Posterior vena cava (tissue), 2 donors: ENCODE measurements at regions not wholly inside any gene's neighbourhood (a gene's known extent, or its start where the extent isn't known, plus 50 kb on each side); places are given as distances from the start of the nearest gene placed in this dataset.

Experiments
- DNase-seq: peaks from one replicate; pipeline ENCODE4 v3.0.0-alpha.2; 2020; ENCODE audit warnings: low spot score
- intact Hi-C, 2 donors: fragments of 100-400 bp; cut with DNase I; formaldehyde crosslinking; loops; one replicate each; pipeline versions ENCODE4 v1.14.1 to v1.14.2; 2022 to 2023
- donor health status: DM: yes; HTN: yes; CAD: no.
- donor health status: DM: yes; HTN: yes; CAD: no.

DNA sequence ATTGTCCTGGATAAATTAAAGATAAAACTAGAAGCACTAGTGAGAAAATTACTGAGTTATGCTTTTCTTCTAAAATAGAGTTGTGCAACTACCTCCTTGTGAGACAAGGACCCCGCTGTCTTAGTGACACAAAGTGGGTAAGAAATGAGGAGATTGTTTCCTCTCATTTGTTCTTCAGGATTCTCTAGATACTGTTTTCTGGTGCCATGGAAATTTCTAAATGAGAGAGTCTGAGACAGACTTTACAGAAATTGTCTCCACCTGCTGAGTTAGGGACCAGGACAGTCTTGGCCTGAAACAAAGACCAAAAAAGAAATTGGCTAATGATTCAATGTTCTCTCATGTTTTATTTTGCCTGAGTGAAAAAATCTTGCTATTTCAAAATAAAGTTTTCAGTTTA lies 427.5 kb downstream of the TUSC7 start:
- no peak for DNase-seq
- intact Hi-C loops, result no loop called here

DNA sequence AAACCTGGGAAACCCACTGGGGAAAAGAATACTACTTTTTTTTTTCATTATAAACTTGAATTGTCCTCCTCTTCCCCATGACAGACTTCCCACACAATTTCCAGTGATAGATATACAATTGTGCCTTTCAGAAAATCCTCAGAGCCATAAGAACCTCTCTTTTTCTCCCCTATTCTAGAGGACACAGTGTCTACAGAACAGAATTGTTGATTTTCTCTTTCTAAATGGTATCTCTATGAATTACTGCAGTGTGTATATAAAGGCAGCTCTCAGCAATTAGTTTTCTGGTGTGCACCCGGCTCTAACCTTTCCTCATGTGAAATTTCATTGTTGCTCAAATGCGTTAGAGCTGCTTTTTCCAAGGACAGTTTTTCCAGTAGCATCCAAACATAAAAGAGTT lies 430.1 kb downstream of the TUSC7 start:
- no peak for DNase-seq
- intact Hi-C loops, result no loop called here

DNA sequence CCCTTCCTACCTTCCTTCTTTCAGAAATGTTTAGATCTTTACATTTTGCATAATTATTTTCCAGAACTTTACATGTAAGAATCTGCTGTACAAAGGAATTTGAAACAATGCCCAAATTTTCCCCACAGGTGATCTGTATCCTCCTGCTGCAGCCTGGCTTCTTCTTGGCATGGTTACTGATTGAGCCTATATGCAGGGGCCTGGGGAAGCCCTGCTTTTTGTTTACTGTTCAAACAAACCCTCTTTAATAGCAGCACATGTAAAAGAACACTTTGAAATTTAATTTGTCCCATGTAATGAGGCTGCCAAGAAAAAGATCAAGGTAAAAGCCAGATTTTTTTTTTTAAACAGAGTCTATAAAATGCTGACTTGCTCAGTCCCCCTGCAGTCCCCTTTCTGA lies 432.2 kb downstream of the TUSC7 start:
- DNase-seq, result no peak
- intact Hi-C loops, result no loop called here

DNA sequence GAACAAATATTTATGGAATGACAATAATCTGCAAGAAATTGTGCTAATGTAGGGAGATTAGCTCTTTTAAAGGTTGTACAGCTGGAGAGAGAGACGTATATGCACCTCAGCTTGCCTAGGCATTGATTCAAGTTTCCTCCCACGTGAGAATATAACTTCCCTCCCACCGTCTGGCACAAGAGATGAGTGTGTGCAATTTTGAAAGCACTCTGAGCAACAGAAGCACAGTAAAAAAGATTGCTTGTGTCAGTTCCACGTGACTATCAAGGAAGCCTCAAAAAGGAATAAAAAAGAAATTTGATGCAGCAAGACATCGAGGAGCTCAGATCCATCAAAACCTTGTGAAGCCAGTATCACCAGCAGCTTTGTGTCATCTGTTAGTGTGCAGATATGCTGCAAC lies 435.3 kb downstream of the TUSC7 start:
- no peak for DNase-seq
- intact Hi-C loops, result no loop called here

DNA sequence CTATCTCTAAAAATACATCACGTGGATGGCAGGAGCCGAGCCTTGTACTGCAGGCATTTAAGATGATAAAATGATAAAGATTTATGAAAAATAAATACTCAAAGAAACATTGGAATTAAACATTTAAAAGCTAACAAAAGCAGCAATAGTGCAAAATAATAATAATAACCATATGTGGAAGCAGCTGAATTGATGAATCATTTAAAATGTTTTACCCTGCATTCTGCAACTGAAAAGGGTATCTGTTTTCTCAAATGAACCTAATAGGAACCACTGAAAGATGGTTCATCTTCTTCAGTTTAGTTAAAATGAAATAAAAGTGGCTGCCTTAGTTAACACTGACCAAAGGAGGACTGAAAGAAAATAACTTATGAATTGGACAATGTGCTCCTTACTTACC lies 436.1 kb downstream of the TUSC7 start:
- intact Hi-C loops, result no loop called here
- no peak for DNase-seq

- intact Hi-C loops, result no loop called here
- no peak for DNase-seq
These were observed 437.0 kb downstream of the TUSC7 start for GRCh38 chr3:117146571-117146970.

GRCh38 chr3:117149584-117149983 lies 440.0 kb downstream of the TUSC7 start:
- no peak for DNase-seq
- intact Hi-C loops, result no loop called here

- no peak for DNase-seq
- intact Hi-C loops, result no loop called here
These were observed 441.0 kb downstream of the TUSC7 start for GRCh38 chr3:117150628-117151027.

DNA sequence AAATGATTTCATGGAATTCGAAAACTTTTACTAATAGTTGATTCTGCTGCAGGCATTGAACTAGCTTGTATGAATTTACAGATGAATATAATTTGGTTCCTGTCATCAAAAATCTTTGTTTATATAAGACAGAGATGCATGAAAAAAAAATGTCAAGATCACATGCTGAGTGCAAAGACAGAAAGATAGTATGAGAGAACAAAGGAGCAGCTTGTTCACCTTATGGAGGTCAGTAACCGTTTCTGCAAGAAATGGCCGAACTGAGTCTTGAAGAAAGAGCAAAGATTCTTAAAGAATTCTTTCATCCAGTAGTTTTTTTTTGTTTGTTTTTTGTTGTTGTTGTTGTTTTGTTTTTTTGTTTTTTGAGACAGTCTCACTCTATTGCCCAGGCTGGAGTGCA lies 450.6 kb downstream of the TUSC7 start:
- intact Hi-C loops, result no loop called here
- no peak for DNase-seq

GRCh38 chr3:117161816-117162215 lies 452.2 kb downstream of the TUSC7 start:
- intact Hi-C loops, result no loop called here
- DNase-seq, result no peak

- intact Hi-C loops, result no loop called here
- no peak for DNase-seq
These were observed 455.6 kb downstream of the TUSC7 start for GRCh38 chr3:117165176-117165575.

DNA sequence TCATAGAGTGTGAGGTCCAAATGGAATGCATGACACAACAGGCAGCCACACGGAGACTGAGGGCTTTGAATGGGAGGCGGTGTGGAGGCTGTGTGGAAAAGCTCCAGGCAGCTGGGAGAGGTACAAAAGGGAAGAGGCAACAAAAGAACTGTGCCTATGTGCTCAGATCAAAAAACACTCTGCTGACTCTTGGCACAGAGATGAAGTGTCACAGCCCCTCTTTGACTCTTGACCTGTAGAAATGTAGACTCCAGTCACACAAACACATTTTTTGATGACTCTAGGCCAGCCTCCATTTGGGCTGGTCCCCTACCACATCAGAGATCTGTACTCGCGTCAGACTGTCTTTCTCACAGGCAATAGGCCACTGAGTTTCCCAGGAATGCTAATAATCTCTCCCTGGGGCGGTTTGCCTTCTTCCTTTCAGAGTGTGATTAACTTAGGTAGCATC lies 456.0 kb downstream of the TUSC7 start:
- no peak for DNase-seq
- intact Hi-C loops, result no loop called here

DNA sequence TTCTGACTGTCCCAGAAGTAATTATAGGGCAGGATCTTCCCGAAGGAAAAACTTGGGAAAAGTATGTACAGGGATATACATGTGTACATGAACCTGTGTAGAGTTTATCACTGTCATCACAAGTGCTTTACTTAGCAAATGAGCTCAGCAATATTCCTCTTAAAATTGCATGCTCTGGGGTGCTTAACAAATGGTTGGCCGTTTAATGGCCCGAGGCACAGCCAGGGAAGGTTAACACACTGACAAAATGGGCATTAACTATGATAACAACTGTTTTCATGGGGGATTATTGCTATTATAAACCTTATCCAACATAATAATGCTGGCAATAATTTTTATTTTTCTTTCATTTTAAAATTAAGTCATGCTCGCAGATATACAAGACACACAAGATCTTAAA lies 459.3 kb downstream of the TUSC7 start:
- intact Hi-C loops, result no loop called here
- DNase-seq, result no peak

DNA sequence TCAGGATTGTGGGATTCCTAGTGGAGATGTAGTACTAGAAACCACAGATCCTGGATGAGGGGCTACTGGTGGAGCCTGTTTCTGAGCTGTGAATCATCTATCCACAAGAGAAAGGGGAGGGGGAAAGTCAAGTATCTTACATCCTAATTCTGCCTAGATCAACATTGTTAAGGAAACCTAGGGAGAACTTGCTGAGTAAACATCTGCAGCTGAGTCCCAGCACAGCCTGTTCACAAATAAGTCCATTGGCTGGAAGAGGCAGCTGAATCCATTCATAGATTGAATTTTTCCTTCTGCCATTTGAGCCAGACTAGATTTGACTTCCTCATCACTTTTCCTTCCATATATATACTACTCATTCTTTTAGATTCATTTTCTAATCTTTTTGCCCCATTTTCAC lies 460.5 kb downstream of the TUSC7 start:
- intact Hi-C loops, result no loop called here
- no peak for DNase-seq

DNA sequence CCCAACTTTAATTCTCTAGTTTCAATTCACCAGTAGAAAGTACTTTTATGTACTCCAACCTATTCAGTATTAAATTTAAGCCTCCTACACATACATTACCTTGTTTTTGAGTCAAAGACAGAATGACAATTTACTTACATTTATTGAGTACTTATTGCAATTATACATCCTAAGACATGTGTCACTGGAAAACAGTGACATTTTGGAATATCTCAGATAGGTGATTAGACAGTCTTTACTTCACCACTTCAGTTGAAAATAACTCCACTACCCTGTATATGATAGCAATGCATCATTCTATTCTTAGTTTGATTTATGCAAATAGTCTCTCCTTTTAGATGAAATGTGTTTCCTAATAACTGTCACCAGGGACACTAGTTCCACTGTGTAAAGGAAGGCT lies 461.5 kb downstream of the TUSC7 start:
- intact Hi-C loops, result no loop called here
- DNase-seq, result no peak

GRCh38 chr3:117172426-117172825 lies 462.8 kb downstream of the TUSC7 start:
- no peak for DNase-seq
- intact Hi-C loops, result no loop called here

DNA sequence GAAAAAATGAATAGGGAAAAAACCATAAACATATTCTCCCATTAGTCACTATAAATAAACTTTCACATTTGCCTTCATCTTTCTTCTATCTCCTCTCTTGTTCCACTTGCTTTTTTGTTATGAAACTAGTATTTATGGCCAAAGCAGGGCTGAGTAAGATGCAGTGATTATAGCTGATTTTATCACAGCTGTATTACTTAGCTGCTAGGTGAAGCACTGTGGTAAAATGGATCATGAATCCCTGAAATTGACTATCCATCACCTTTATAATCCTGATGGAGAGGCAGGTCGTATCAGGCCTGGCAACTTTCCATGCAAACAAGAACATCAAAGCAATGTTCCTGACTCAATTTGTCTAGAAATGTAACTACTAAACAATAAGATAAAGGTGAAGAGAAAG lies 471.6 kb downstream of the TUSC7 start:
- intact Hi-C loops, result no loop called here
- no peak for DNase-seq

DNA sequence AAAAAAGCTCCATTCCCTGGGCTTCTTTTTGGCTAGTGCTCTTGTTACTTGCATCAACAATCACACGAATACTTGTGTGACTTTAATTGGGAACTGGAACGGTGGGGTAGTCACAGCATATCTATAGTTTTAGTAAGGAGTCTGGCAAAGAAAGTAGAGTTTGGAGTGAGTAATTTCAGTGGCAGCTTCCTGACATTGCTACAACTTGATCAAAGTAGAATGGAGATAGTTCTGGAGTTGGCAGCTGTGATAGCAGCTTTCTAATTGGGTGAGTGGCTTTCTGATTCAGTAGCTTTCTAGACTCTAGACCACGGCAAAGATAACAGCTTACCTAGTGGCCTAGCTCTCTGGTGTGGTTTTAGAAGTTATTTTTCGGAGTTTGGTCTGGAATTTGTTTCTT lies 475.0 kb downstream of the TUSC7 start:
- intact Hi-C loops, result no loop called here
- no peak for DNase-seq

- DNase-seq, result no peak
- intact Hi-C loops, result no loop called here
These were observed 481.7 kb downstream of the TUSC7 start for GRCh38 chr3:117191245-117191644.

GRCh38 chr3:117192888-117193287 lies 483.3 kb downstream of the TUSC7 start:
- DNase-seq, result no peak
- intact Hi-C loops, result no loop called here

- intact Hi-C loops, result no loop called here
- no peak for DNase-seq
These were observed 483.8 kb downstream of the TUSC7 start for GRCh38 chr3:117193390-117193789.

DNA sequence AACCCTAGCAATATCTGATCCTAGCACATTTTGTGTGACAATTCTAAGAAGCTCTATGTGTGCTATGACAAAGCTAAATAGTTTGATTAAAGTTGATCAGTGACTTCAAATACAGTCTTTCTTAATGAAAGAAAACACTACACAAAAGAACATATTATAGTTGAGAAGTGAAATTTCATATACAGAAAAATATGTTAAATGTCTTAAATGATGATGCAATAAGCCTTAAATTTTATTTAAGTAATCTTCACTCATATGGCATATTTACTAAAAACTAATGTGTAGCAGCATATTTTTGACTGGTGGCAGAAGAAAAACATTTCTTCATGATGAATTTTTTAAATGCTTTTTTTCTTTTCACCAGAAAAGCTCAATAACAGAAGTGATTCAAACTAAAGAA lies 485.5 kb downstream of the TUSC7 start:
- no peak for DNase-seq
- intact Hi-C loops, result no loop called here

DNA sequence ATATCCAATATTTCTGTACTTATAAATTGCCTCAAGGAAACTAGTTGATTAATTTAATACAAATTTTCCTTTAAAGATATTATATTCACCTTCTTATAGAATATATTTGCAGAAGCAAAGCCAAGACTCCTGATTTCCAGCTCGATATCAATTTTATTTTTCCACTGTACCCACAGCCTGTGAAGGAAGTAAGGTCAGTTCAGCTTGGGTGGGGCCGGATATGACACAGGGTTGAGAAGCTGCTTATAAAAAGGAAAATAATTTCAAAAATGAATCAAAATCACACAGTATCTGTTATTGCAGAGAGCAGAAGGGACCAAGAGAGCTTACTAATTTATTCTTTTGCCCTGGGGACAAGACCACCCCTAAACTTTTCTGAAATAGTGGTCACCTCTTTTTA lies 491.4 kb downstream of the TUSC7 start:
- intact Hi-C loops, result no loop called here
- no peak for DNase-seq
